ENCODE measurements at regions not wholly inside any gene's neighbourhood (a gene's known extent, or its start where the extent isn't known, plus 50 kb on each side); places are given as distances from the start of the nearest gene placed in this dataset.

- Histone ChIP-seq H3K36me3 (replicated peaks in 1 of 2) (no peaks in the 10 kb centered on the region), H3K4me3 (no peak overlapping the region), H3K9me3 (replicated peaks in 1 of 3) (no peaks in the 10 kb centered on the region), H3K27me3 (peaks cover 12% of the 10 kb centered on the region), H3K4me1 (replicated peaks in 1 of 2) (no peaks in the 10 kb centered on the region), H3K27ac (no peak overlapping the region)
- TF ChIP-seq CTCF (IDR thresholded peaks at IDR 0.05), result no peak
- WGBS, 4 donors, result 20 to 60% (median 43%) methylated on average over 1 of the region's 1 CpG
- intact Hi-C loops (cut with DNase I), result no loop called here
- peak in 5 of 7 donors; percentile 11 to 57 (median 21) for DNase-seq
Measured at GRCh38 chrX:44042751-44043150, 69.6 kb upstream of the NDP start.

- Histone ChIP-seq H3K4me3 (no peak overlapping the region), H3K9me3 (replicated peaks in 1 of 3) (no peaks in the 10 kb centered on the region), H3K36me3 (replicated peaks in 1 of 2) (no peaks in the 10 kb centered on the region), H3K4me1 (replicated peaks in 1 of 2) (no peaks in the 10 kb centered on the region), H3K27ac (no peak overlapping the region), H3K27me3 (peaks cover 9% of the 10 kb centered on the region)
- intact Hi-C loops (cut with DNase I), result no loop called here
- no peak for DNase-seq
- 53 to 82% (median 73%) methylated on average over 2 of the region's 2 CpGs for WGBS, 4 donors
- TF ChIP-seq CTCF (IDR thresholded peaks at IDR 0.05) (no peak), POLR2A (IDR thresholded peaks at IDR 0.05) (no peak)
Measured at GRCh38 chrX:44042116-44042515, 68.9 kb upstream of the NDP start.

- TF ChIP-seq CTCF (IDR thresholded peaks at IDR 0.05), result no peak
- no peak for TF ChIP-seq POLR2A (IDR thresholded peaks at IDR 0.05)
- H3K4me1 ChIP-seq (replicated peaks in 1 of 2), result no peaks in the 10 kb centered on the region
- H3K4me3 ChIP-seq, result no peak overlapping the region
- peaks cover 9% of the 10 kb centered on the region for H3K27me3 ChIP-seq
- no peaks in the 10 kb centered on the region for H3K36me3 ChIP-seq (replicated peaks in 1 of 2)
- H3K27ac ChIP-seq, result no peak overlapping the region
- intact Hi-C loops (cut with DNase I), result no loop called here
- WGBS, 4 donors, result 67 to 83% (median 75%) methylated on average over 3 of the region's 3 CpGs
- DNase-seq, result no peak
- H3K9me3 ChIP-seq (replicated peaks in 1 of 3), result no peaks in the 10 kb centered on the region
Measured at GRCh38 chrX:44040406-44040805, 67.2 kb upstream of the NDP start.

GRCh38 chrX:44039556-44039955 is 66.4 kb upstream of the NDP start:
- Histone ChIP-seq H3K36me3 (replicated peaks in 1 of 2) (no peaks in the 10 kb centered on the region), H3K4me1 (replicated peaks in 1 of 2) (no peaks in the 10 kb centered on the region), H3K27me3 (peaks cover 9% of the 10 kb centered on the region), H3K9me3 (replicated peaks in 1 of 3) (no peaks in the 10 kb centered on the region), H3K4me3 (no peak overlapping the region), H3K27ac (no peak overlapping the region)
- DNase-seq, result no peak
- 30 to 73% (median 61%) methylated on average over 1 of the region's 1 CpG for WGBS, 4 donors
- TF ChIP-seq CTCF (IDR thresholded peaks at IDR 0.05) (no peak), POLR2A (IDR thresholded peaks at IDR 0.05) (no peak)
- intact Hi-C loops (cut with DNase I), result no loop called here
